ENCODE measurements at regions not wholly inside any gene's neighbourhood (a gene's known extent, or its start where the extent isn't known, plus 50 kb on each side); places are given as distances from the start of the nearest gene placed in this dataset.

GRCh38 chr2:429142-429541, 141.3 kb upstream of the ALKAL2 start:
- TF ChIP-seq CTCF (IDR thresholded peaks at IDR 0.05) (no peak), POLR2A (IDR thresholded peaks at IDR 0.05) (no peak), POLR2AphosphoS5 (IDR thresholded peaks at IDR 0.05) (no peak)

Measured in sigmoid colon (tissue), 4 donors.